Pons (tissue), 1 donor: ENCODE measurements at regions not wholly inside any gene's neighbourhood (a gene's known extent, or its start where the extent isn't known, plus 50 kb on each side); places are given as distances from the start of the nearest gene placed in this dataset.
A peak's percentile ranks its signal among the peaks of the same experiment; 100 is the strongest.

Experiments used
- DNase-seq: peaks from one replicate; pipeline ENCODE4 v3.0.0-alpha.2; 2016; ENCODE audit warnings: low spot score

DNA sequence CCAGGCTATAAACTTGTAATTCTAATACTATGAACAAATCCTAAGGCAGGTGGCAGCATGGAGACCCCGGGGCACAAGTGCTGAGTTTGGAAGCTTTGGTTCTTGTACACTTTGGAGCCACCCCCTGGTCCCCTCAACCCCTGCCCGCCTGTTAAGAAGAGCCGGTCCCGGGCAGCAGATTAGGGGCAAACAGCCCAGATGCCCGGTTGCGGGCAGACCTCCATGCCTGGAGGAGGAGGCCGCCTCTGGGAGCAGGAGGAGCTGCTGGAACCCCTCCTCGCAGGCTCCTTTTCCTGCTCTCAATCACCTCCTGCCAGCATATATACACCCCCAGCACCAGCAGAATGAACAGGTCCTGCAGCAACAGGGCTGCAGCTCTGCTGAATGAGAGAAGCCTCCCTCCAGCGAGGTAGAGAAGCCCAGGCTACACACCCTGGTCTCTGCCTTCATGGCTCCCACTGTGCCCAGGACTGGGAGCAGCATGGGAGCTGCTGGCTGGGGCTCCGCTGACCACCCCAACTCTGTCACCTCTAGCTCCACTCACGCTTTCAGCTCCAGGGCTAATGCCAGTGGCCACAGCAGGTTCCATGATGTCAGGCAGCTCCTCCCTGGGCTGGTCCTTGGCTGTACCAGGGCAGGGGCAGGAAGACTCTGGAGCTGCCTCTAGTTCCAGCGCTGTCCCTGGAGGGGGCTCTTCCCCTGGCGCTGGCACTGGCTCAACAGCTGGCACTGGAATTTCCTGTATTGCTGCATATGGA, 1713.5 kb upstream of the ACO1 start:
- DNase-seq: no peak

DNA sequence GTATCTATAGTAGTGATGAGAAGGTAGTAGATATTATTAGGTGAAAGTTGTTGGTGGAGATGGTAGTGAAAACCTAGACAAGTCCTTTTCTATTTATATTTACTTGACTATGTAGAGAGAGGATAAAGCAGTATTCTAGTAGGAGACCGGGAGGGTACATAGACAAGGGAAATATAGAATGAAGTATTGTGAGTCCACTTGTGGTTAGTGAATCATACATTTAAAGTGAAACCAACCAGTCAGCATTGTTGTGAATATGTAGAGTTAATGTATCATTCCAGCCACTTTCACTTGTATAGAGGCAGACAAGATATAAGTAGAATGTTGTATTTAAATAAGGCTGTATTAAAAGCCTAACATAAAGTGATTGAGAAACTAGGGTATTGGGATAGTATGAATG, 1711.3 kb upstream of the ACO1 start:
- DNase-seq: no peak

DNA sequence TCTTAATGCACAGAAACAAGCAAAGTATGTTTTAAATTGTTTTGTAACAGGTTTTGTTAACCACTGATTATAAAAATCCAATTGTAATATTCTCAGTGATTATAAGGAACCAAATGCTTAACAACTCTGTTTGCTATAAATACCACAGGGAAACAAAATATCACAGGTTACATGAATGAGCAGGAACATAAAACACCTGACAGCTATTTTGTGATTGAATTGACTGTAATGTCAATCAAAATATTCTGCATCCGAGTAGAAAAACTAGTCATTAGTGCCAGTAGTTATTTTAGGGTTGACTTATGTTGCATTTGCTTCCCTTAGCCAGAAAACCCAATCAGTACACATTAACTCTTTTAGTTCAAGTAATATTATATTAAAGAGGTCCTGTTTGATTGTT, 1707.8 kb upstream of the ACO1 start:
- no peak for DNase-seq

GRCh38 chr9:30677221-30677620, 1707.2 kb upstream of the ACO1 start:
- DNase-seq: no peak

- no peak for DNase-seq
These were observed 1695.6 kb upstream of the ACO1 start for GRCh38 chr9:30688801-30689200.

DNA sequence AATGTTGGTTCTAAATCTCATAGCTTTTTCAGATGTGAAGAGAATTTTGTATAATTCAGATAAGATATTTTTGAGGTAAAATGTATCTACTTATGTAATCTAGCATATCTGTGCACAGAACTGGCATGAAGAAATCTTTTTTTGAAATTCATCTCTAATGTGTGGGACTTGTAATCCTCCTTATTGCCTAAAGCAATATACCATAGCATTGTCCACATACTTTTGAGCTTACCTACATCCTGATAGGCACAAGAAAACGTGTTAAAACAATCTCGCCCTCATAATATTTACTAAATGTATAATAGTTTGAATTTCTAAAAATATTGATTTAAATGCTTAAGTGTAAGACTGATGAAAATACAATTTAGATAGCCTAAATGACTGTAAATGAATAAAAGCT, 1686.5 kb upstream of the ACO1 start:
- DNase-seq: no peak

- DNase-seq: no peak
These were observed 1672.9 kb upstream of the ACO1 start for GRCh38 chr9:30711591-30711990.

- peak; percentile 82 for DNase-seq
These were observed 1671.2 kb upstream of the ACO1 start for GRCh38 chr9:30713243-30713642.

DNA sequence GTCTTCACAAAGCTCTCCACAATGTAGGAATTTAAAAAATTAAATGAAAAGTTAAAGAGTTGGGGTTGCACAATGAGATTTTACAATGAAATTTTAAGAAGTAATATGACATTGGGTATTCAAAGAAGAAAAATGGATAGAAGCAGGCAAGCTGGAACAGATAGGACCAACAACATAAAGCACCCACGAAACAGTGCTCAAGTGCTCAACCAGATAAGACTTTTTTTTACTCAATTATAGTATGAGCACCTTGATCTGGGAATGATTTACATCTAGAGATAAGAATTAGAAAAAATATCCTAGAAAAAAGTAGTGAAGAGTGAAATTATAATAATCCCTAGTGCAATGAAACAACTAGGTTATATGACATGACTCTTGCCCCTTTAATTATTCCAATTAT, 1670.1 kb upstream of the ACO1 start:
- DNase-seq: no peak

DNA sequence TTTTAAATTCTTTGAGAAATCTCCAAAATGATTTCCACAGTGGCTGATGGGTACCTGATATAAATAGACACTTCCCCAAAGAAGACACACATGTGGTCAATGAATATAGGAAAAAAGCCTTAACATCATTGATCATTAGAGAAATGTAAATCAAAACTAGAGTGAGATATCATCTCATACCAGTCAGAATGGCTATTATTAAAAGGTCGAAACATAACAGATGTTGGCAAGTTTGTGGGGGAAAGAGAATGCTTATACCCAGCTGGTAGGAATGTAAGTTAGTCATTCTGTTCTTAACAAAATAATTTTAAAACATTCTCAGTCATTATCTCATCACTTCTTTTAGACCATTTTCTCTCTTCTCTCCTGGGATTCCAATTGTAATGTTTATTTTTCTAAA, 1666.0 kb upstream of the ACO1 start:
- no peak for DNase-seq

- no peak for DNase-seq
These were observed 1662.4 kb upstream of the ACO1 start for GRCh38 chr9:30722065-30722464.

GRCh38 chr9:30723656-30724055, 1660.8 kb upstream of the ACO1 start:
- no peak for DNase-seq

- DNase-seq: no peak
These were observed 1652.4 kb upstream of the ACO1 start for GRCh38 chr9:30732060-30732459.

DNA sequence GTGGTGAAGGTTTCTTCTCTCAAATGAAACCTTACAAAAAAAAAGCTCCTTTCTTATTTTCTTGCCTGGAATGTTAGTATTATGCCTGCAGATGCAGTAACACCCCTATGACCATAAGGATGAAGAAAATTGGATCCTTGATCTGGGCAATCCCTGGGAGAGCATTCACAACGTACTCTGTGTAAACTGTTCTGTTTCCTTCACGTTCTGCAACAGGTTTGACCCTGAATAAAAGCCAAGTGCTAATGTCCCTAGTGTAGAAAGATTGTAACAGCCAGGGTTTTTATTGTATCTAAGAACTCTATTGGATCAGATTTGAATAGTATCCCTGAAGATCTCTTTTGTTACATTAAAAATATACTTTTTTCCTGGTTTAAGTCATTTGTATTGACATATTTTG, 1639.6 kb upstream of the ACO1 start:
- DNase-seq: no peak

DNA sequence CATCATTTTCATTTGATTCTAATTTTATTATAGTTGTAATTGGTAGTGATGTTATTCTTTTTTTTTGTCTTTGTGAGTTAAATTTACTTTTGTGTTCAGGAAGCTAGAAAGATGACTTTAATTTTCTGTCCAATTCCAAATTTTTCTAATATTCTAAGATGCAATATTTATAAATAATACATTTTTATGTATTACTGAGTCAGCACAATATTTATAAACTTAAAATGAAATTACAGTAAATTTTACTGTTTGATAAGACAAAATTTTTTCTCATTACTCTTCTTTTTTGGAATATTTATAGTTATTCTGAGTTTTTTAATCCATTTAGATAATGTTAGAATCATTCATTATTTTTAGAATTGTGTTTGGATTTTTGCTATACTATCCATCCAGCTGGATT, 1637.9 kb upstream of the ACO1 start:
- DNase-seq: no peak

DNA sequence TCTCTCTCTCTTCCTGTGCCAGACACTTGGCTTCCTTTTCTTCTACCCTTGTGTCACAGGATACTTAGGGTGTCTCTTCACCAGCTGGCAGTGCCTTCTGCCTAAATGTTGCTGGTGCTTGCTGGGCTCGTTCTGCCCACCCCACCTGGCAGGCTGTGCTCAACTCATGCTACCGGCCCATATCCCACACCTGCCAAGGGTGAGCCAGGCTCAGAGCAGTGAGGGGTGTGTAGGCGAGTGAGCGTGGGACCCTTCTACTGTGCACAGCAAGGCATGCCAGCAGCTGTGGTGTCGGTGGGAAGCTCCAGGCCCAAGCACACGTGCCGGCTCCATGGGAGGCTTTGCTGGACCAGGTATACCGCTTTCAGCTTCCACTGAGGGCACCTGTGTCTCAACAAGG, 1626.7 kb upstream of the ACO1 start:
- no peak for DNase-seq

DNA sequence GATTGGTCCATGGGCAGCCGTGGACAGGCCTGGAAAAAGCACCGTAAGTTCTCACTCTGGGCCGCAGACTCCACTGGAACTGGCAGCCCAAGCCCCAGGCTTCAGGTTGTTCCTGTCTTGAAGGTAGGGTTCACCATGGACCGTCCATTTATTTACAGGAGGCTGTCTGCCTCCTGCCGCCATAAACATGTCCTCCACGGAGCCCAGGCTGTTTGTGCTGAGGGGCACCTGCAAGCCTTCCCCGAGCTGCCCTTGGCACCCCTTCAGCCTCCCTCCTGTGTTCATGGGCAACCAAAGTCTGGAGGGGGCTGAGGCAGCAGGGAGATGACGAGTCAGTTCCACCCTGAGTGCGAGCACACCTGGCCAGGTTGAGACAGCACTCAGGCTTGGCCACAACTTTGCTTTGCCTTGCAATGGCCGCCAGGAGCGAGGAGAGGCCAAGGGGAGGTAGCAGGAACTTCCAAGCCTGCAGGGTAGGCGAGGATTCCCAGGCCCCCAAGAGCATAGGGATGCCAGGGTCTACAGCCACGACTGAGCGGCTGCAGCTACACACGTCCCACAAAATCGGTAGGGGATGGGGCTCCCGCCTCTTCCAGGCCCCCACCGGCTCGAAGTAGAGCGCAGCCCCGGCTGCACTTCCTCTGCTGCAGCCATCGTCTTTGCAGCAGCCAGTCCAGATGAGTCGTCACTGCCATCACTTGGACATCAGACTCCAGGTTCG, 1625.6 kb upstream of the ACO1 start:
- DNase-seq: no peak

DNA sequence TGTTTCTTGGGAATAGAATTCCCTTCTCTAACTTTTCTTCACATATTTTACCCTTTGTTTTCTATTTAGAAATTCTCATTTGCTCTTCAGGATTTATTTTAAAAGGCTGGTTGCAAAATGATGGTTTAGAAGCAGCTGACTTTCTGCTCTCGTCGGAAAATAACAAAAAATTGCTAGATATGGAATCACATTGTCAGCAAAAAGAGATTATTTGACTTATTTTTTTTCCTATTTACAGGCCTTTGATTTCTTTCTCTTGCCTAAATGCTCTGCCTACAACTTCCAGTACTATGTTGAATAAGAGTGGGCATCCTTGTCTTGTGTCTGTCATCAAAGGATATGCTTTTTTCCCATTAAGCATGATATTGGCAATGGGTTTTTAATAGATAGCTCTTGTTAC, 1619.1 kb upstream of the ACO1 start:
- DNase-seq: no peak

DNA sequence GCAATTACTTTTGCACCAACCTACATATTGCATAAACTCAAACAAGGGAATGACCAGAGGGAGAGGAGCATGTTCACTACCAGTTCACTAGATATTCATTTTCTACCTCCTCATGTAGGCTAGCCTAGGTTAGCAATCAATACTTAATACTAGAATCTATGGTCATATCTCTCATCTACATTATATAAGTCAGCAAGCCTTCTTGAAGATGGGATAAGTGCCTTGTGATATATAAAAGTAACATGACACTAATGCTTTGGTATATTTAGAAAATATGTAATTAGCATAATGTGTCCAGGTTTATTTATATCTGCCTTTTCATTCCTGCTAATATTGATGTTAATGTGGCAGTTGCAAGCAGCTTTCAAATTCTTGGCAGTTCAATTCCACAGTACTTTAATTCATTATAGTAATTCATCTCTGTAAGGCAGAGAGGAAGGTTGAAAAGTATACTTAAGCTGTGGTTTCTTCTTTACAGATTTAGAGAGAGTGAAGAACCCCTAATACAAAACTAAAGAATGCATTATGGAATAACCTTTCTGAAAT, 1613.2 kb upstream of the ACO1 start:
- no peak for DNase-seq

GRCh38 chr9:30771760-30772159, 1612.7 kb upstream of the ACO1 start:
- DNase-seq: no peak

DNA sequence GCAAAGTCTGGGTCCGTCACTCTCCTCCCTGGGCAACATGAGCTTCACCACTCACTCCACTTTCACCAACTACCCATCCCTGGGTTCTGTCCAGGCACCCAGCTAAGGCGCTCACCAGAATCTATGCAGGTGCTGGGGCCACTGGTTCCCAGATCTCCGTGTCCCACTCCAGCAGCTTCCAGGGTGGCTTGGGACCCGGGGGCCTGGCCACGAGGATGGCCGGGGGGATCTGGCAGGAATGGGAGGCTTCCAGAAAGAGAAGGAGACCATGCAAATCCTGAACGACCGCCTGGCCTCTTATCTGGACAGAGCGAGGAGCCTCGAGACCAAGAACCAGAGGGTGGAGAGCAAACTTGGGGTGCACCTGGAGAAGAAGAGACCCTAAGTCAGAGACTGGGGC, 1611.0 kb upstream of the ACO1 start:
- DNase-seq: no peak

DNA sequence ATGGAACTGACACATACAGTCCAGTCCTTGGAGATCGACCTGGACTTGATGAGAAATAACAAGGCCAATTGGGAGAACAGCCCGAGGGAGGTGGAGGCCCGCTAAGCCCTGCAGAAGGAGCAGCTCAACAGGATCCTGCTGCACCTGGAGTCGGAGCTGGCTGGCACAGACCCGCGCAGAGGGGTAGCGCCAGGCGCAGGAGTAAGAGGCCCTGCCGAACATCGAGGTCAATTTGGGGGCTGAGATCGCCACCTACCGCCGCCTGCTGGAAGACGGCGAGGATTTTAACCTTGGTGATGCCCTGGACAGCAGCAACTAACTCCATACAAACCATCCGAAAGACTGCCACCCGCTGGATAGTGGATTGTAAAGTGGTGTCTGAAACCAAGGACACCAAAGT, 1610.1 kb upstream of the ACO1 start:
- no peak for DNase-seq

- no peak for DNase-seq
These were observed 1609.2 kb upstream of the ACO1 start for GRCh38 chr9:30775236-30775635.

DNA sequence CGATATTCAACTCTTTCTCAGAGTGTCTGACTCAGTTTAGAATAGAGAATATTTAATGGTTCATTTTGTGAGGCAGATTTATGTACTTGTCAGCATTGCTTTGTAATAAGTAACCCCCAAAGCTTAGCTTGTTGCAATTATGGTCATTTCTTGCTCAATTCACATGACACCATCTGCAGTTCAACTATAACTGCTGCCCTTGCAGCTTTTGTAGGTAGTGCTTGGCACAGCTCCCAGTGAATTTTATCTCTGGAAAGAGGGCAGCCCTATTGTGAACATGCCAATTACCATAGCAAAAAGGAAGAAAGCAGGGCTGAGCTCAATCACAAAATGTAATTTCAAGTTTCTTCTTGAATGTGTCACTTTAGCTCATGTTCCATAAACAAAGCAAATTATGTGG, 1587.7 kb upstream of the ACO1 start:
- no peak for DNase-seq
